NCI-H524 treated with DMSO at 0.1 percent for 48 hours (cell line): ENCODE measurements at regions not wholly inside any gene's neighbourhood (a gene's known extent, or its start where the extent isn't known, plus 50 kb on each side); places are given as distances from the start of the nearest gene placed in this dataset.

ENCODE experiments used
- DNase-seq: peaks from one replicate; lab custom pipeline; 2025; lab: John Stamatoyannopoulos, UW

DNA sequence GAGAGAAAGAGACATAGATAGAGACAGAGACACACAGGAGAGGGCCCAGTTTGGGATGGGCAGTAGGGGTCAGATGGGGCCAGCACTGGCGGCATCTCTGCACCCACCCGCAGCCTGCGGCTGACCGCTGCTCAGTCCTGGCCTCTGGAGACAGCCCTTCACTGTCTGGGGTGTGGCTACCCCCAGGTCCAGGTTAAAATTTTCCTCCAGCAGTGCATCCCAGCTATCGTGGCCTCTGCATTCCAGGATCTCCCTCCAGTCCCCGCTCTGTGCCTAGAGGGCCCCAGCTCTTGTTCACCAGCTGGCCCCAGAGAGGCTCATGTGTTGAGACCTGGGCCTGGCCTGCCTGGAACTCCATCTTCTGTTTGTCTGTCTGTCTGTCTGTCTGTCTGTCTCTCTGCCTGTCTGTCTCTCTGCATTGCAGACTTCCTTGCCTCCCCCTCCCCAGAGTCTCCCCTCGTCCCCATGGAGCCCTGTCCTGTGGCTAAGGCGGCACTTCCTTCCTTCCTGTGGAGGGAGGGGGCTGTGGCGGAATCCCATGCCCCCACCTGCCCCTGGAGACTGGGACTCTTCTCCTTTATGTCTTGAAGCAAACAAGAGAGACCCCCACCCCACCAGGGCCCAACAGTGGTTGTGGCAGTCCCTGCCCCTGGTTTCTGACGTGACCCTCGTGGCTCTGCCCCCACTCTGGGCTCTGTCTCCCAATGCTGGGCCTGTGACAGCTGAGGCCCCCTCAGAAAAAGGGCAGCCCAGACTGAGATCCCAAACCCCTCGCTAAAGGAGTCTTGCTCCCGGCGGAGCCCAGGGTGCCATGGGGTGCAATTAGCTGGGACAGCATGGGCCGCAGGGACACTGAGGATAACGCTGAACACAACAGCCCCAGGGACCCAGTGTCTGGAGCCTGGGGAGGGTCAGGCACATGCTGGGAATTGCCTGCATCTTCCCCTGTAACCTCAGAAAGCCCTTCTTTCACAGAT is 241.8 kb downstream of the NPHP4 start:
- DNase-seq: no peak

DNA sequence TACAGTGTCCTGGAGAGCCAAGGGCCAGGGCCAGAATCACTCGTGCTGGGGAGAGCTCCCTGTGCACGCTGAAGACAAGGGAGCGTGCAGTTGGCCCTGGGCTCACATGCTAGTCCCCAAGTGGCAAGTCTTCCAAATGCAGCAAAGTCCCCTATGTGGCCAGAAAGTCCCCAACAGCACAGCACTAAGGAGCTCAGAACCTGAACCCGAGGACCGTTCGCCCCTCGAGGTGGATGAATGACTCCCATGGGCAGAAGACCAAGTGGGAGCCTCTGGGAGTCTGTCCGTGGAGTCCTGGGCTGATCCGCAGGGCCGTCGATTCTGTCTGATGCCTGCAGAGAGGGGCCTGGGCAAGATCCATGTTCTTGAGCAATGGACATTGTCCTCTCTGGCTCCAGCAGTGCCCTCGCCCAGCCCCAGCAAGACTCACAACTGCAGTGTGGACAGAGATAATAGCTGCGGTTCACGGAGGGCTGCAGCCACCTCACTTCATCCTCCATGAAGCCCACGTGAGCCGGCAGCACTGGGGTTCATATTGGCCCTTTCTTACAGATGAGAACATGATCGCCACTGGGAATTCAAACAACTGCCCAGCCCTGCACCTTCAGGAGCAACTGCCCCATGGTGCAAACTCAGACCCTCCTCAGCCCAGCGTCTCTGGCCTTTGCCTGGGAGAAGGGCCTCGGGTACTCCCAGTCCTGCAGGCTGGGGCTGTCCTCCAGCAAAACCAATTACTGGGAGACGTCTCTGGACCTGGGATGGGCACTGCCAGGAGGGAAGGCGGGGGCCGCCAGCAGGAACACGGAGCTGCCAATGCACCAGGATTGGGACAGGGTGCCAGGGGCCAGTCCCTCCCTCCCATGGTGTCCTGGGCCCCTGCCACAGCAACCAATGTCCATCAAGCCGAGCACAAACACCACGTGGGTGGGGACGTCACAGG is 243.7 kb downstream of the NPHP4 start:
- no peak for DNase-seq

- no peak for DNase-seq
Observed at GRCh38 chr1:5747426-5748285, 244.6 kb downstream of the NPHP4 start.

DNA sequence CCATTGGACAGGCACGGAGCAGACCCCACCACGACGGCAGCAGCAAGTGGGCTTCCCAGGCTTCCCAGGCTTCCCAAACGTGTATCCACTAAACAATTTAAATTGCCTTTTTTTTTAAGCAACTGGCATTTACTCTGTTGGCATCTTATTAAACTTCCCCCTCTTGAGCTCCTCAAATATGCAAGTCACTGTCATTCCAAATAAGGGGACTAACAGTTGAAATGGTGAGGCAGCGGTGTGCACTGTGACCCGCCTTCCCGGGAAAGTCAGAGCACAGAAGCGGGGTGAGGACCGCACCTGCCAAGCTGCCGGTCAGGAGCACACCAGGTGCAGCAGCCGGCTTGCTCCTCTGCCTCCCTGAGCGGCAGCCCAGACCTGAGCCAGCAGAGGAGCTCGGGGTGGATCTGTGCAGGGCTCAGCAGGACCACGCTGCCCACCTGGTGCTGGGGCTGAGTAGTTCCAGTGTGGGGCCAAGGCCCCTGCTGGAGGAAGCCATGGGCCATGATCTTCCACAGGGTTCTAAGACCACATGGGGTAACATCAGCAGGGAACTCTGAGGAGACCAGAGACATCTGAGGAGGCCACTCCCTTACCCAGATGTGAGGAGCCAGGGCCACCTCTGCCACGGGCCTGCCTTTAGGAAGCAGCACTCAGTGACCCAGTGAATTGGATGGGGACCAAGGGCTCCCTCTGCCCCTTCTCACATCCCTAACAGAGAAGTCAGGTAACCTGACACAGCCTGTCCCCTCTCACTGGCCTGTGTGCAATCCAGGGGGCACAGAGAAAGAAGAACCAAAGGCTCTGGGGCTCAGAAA is 245.4 kb downstream of the NPHP4 start:
- no peak for DNase-seq

GRCh38 chr1:5745800-5746610 is 246.2 kb downstream of the NPHP4 start:
- no peak for DNase-seq

GRCh38 chr1:5744911-5745799 is 247.1 kb downstream of the NPHP4 start:
- no peak for DNase-seq

- DNase-seq: no peak
Observed at GRCh38 chr1:5744341-5744740, 247.9 kb downstream of the NPHP4 start.

DNA sequence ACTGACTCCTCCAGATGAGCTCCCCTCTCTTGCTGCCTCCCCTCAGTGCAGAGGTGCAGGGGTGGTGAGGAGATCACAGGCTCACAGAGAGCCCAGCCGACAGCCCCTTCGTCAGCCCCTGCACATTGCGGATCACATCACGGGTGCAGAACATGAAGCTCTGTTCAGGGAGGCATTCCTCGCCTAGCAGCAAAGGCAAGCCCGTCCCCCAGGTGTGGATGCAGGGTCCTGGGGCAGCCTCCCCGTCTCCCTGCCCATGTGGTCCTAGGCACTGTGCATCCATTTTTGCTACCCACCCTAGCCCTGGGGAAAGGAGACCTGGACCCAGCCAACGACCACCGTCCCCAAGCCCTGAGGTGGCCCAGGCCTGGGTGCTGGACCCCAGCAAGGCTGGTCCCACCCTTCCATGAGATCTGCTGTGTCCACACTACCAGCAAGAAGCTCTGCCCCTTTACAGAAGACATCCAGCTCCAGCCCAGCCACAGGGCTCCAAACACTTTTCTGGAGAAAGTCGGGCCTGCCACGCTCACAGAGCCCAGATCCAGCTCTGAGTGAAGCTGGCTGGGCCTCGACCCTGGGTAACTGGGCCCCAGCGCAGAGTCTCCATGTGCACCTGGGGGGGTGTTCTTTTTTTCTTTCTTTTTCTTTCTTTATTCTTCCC is 248.7 kb downstream of the NPHP4 start:
- no peak for DNase-seq

DNA sequence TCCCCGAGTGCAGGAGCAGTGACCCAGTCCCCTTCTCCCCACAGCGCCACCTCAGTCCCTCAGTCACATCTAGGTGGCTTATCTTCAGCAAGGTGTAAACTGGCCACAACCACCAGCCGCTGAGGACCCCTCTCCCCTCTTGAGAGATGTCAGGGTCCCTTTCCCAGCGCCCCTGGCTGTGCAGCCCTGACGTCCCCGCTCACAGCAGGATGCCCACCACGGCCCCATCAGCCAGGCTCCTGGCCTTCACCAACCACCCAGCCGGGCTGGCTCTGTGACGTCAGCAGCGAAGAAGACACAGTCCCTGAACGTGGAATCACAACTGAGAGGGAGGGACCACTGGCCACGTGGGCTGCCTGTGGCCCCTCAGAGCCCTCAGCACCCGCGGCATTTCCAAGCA is 249.4 kb downstream of the NPHP4 start:
- no peak for DNase-seq

DNA sequence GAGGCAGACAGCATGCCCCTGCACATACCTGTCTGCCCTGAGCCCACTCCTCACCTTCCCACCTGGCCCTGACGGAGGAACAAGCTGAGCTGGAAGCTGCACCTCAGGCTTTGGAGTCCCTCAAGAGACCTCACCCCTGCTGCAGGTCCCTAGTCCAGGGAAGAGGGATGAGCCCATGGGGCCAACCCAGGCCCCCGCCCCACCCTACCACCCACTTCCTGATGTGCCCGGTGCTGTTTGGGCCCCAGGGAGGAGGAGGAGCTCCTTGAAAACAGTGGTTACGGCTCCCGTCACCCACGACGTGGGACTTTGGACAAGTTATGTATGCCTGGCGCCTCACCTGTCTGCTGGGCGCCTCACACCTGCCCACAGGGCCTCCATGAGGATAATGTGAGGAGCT is 250.2 kb downstream of the NPHP4 start:
- no peak for DNase-seq

GRCh38 chr1:5740865-5741860 is 251.1 kb downstream of the NPHP4 start:
- DNase-seq: no peak

DNA sequence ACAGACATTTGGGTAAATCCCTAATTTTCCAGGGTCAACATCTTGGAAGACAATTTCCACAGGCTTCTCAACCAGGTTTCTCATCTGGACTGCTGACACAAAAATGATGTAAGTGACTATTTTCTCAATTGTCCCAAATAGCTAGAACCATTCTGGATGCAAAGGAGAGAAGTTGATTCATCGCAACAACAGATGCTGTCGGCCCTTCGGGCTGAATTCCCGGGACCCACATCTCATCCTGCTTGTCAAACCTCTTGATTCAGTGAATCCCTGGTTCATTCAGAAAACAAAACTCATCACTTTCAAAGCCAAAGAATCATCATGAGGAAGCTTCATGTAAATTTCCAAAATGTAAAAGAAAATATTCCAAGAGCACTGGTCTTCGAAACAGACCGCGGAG is 251.8 kb downstream of the NPHP4 start:
- no peak for DNase-seq

DNA sequence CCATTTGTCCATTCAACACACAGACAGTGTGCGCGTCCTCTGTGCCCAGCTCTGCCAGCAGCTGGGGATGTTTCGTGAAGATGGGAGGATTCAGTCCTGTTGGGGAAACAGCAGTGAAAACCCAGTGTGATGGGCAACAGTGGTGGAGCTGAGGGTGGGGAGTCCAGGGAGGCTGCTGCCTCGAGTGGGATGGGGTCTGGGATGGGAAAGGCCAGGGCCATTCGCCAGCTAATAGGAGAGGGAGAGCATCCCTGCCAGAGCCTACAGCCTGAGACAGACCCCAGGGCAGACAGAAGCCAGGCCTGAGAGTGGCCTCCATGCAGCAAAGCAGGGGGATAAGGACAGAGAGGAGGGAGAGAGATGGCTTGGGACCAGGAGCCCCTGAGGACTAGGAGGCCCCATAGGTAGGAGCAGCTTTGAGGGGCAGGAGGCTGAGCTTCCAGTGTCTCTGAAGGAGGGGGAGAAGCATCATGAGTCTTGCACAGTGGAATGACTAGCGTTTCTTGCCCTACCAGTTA is 252.6 kb downstream of the NPHP4 start:
- no peak for DNase-seq

- DNase-seq: no peak
Observed at GRCh38 chr1:5738911-5739462, 253.2 kb downstream of the NPHP4 start.

- DNase-seq: no peak
Observed at GRCh38 chr1:5737081-5737480, 255.1 kb downstream of the NPHP4 start.

DNA sequence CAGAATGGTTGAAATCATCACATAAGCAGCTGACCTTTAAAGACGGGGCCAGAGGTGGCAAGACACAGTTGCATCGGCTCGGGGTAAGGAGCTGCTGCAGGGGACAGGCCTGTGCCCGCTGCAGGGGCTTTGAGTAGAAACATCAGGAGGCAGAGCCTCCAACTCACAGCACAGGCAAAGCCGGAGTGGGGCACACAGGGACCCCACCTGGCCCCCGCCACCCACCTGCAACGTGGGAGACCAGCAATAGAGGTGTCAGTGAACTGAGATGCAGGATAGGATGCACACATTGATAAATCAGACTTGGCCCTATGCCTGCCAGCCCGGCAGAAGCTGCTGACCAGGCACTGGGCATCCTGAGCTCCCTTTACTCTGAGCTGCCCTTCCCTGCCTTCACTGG is 257.2 kb downstream of the NPHP4 start:
- DNase-seq: no peak

DNA sequence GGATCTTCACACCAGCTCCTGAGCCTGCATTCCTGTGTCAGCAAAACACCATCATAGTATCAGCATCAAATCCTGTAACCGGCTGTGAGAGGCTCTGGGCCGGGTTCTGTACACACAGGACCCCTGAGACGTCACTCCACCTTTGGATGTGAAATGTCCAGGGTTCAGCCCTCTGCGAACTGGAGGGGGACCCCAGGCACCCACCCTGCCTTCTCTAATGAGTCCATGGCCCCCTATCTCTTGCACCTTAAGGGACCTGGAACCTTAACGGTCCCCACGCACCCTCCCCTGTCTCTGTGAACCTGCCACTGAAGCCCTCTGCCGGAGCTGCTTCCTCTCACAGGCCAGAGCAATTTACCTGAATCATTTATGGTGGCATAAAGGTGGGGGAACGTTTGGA is 257.8 kb downstream of the NPHP4 start:
- DNase-seq: no peak
